Middle frontal gyrus (tissue), 1 donor: ENCODE measurements at regions not wholly inside any gene's neighbourhood (a gene's known extent, or its start where the extent isn't known, plus 50 kb on each side); places are given as distances from the start of the nearest gene placed in this dataset.

Source experiments
- DNase-seq: peaks from one replicate; pipeline ENCODE4 v3.0.0-alpha.2; 2015; ENCODE audit warnings: low spot score; ENCODE audit errors: extremely low spot score

- DNase-seq = no peak
These were observed 552.5 kb downstream of the TYW1 start for GRCh38 chr7:67549126-67549525.

- peak; percentile 47 for DNase-seq
These were observed 554.3 kb downstream of the TYW1 start for GRCh38 chr7:67550801-67551436.

GRCh38 chr7:67552738-67553137 is 556.1 kb downstream of the TYW1 start:
- no peak for DNase-seq

GRCh38 chr7:67553378-67553777 is 556.7 kb downstream of the TYW1 start:
- DNase-seq = no peak

GRCh38 chr7:67554986-67555385 is 558.4 kb downstream of the TYW1 start:
- DNase-seq = no peak

GRCh38 chr7:67564959-67565358 is 568.3 kb downstream of the TYW1 start:
- no peak for DNase-seq

- peak; percentile 71 for DNase-seq
These were observed 569.5 kb downstream of the TYW1 start for GRCh38 chr7:67566101-67566500.

- no peak for DNase-seq
These were observed 574.5 kb downstream of the TYW1 start for GRCh38 chr7:67571026-67571545.

- no peak for DNase-seq
These were observed 577.0 kb downstream of the TYW1 start for GRCh38 chr7:67573639-67574038.

GRCh38 chr7:67588631-67589030 is 592.0 kb downstream of the TYW1 start:
- no peak for DNase-seq

GRCh38 chr7:67589183-67589582 is 592.5 kb downstream of the TYW1 start:
- no peak for DNase-seq

GRCh38 chr7:67590649-67591048 is 594.0 kb downstream of the TYW1 start:
- no peak for DNase-seq

- DNase-seq = no peak
These were observed 597.2 kb downstream of the TYW1 start for GRCh38 chr7:67593794-67594193.

- no peak for DNase-seq
These were observed 599.0 kb downstream of the TYW1 start for GRCh38 chr7:67595431-67596180.

GRCh38 chr7:67597161-67597560 is 600.5 kb downstream of the TYW1 start:
- no peak for DNase-seq

- no peak for DNase-seq
These were observed 601.8 kb downstream of the TYW1 start for GRCh38 chr7:67598469-67598868.

- DNase-seq = no peak
These were observed 602.9 kb downstream of the TYW1 start for GRCh38 chr7:67599331-67600062.

- DNase-seq = no peak
These were observed 605.7 kb downstream of the TYW1 start for GRCh38 chr7:67602246-67602887.

- no peak for DNase-seq
These were observed 608.1 kb downstream of the TYW1 start for GRCh38 chr7:67604461-67605386.

- no peak for DNase-seq
These were observed 612.2 kb downstream of the TYW1 start for GRCh38 chr7:67608806-67609205.

GRCh38 chr7:67610897-67611296 is 614.3 kb downstream of the TYW1 start:
- no peak for DNase-seq
